Left lung (tissue), 4 donors: ENCODE measurements at regions not wholly inside any gene's neighbourhood (a gene's known extent, or its start where the extent isn't known, plus 50 kb on each side); places are given as distances from the start of the nearest gene placed in this dataset.
"Not testable (repeated sequence)": the region's sequence is repeated elsewhere in the genome, so short reads cannot be mapped to it uniquely, and the experiment has no call there.

Source experiments
- ATAC-seq: fragments of 200-7000 bp; cut with Tn5 transposase; one replicate; pipeline ENCODE4 v1.9.1; 2020; ENCODE audit warnings: moderate library complexity
- DNase-seq, 4 donors: peaks; one replicate each; pipeline ENCODE4 v3.0.0-alpha.2; 2013 to 2020
- H3K27ac ChIP-seq, 2 donors: fragments of 200-600 bp; sonication (generic) in 1 of 2; one replicate each; pipeline versions ENCODE4 v1.5.0 to v1.8.0; 2020 to 2021
- H3K27me3 ChIP-seq, 2 donors: fragments of 200-600 bp; sonication (generic) in 1 of 2; one replicate each; pipeline versions ENCODE4 v1.5.0 to v1.8.0; 2020 to 2021
- H3K36me3 ChIP-seq, 2 donors: fragments of 200-600 bp; sonication (generic) in 1 of 2; one replicate each; pipeline versions ENCODE4 v1.5.0 to v1.8.0; 2020 to 2021
- H3K4me1 ChIP-seq, 2 donors: fragments of 200-600 bp; one replicate each; pipeline ENCODE4 v1.8.0; 2021
- H3K4me3 ChIP-seq, 2 donors: fragments of 200-600 bp; sonication (generic) in 1 of 2; one replicate each; pipeline versions ENCODE4 v1.5.0 to v1.8.0; 2020 to 2021; ENCODE audit warnings: mild to moderate bottlenecking in 1 of 2
- H3K9me3 ChIP-seq, 2 donors: fragments of 200-600 bp; sonication (generic) in 1 of 2; one replicate each; pipeline versions ENCODE4 v1.5.0 to v1.8.0; 2020 to 2021
- intact Hi-C, 2 donors: fragments of 100-400 bp; cut with DNase I; formaldehyde crosslinking; loops; one replicate each; pipeline versions ENCODE4 v1.11.2 to v1.14.2; 2022
- TF ChIP-seq, protein P1 (sequence below), 2 donors: fragments of 200-600 bp; sonication (generic) in 1 of 2; IDR thresholded peaks; one replicate each; pipeline versions ENCODE4 v1.5.0 to v1.8.0; 2021; ENCODE audit warnings: antibody characterized with exemption in 2 of 2
- donor health status: DM: no; HTN: yes; CAD: no.
- donor health status: DM: no; HTN: no; CAD: no.

GRCh38 chrX:142446349-142446748, 241.3 kb upstream of the MAGEC2 start:
- no peaks in the 10 kb centered on the region for H3K36me3 ChIP-seq
- no peak for ATAC-seq
- no peak overlapping the region for H3K27ac ChIP-seq
- H3K4me1 ChIP-seq: no peaks in the 10 kb centered on the region
- H3K4me3 ChIP-seq: no peak overlapping the region
- intact Hi-C loops: no loop called here
- H3K27me3 ChIP-seq: no peaks in the 10 kb centered on the region
- TF ChIP-seq, protein P1, sequence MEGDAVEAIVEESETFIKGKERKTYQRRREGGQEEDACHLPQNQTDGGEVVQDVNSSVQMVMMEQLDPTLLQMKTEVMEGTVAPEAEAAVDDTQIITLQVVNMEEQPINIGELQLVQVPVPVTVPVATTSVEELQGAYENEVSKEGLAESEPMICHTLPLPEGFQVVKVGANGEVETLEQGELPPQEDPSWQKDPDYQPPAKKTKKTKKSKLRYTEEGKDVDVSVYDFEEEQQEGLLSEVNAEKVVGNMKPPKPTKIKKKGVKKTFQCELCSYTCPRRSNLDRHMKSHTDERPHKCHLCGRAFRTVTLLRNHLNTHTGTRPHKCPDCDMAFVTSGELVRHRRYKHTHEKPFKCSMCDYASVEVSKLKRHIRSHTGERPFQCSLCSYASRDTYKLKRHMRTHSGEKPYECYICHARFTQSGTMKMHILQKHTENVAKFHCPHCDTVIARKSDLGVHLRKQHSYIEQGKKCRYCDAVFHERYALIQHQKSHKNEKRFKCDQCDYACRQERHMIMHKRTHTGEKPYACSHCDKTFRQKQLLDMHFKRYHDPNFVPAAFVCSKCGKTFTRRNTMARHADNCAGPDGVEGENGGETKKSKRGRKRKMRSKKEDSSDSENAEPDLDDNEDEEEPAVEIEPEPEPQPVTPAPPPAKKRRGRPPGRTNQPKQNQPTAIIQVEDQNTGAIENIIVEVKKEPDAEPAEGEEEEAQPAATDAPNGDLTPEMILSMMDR (IDR thresholded peaks at IDR 0.05): no peak
- no peaks in the 10 kb centered on the region for H3K9me3 ChIP-seq
- no peak for DNase-seq

DNA sequence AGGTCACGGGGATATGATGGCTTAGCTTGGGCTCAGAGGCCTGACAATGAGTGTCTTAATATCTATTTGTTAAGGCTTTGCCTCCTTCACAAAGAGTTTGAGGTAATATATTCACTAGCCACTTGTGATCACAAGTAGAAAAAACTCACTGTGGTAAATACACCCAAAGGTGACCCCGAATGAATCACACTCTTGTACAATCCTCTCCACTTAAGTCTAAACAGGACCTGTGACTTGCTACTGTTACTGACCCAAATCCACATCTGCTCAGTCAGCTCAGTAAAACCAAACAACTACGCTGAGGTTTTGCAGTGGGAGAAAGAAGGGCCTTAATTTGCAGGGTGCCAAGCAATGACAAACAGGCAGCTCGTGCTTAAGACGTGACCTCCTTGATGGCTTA, 223.8 kb upstream of the MAGEC2 start:
- H3K4me3 ChIP-seq: no peak overlapping the region
- TF ChIP-seq, protein P1 (IDR thresholded peaks at IDR 0.05): no peak
- ATAC-seq (peak; percentile 88), DNase-seq (no peak)
- no peak overlapping the region for H3K27ac ChIP-seq
- no peaks in the 10 kb centered on the region for H3K36me3 ChIP-seq
- no peaks in the 10 kb centered on the region for H3K9me3 ChIP-seq
- H3K27me3 ChIP-seq: no peaks in the 10 kb centered on the region
- H3K4me1 ChIP-seq: no peaks in the 10 kb centered on the region
- intact Hi-C loops: no loop called here

- DNase-seq, H3K36me3 ChIP-seq, intact Hi-C loops, H3K27ac ChIP-seq, H3K9me3 ChIP-seq, H3K4me3 ChIP-seq, ATAC-seq, H3K27me3 ChIP-seq, H3K4me1 ChIP-seq: not testable (repeated sequence)
Observed at GRCh38 chrX:142390998-142391397, 185.9 kb upstream of the MAGEC2 start.

DNA sequence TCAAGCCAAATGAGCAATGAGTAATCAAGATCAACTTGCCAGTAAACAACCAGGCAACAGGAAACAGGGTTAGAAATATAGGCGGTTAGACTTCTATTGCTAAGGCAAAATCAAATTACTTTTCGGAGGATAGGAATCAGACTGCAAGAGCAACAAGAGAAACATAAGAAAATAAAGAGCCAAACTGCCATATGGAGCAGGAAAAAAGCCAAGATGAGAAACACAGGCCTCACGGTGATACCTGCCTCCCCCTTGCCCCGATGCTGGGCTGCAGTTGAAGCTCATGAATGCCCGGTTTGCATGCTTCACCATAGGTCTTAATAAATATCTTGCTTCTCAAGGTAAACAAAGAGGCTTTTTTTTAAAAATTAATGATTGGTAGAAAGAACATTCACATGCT, 158.4 kb upstream of the MAGEC2 start:
- TF ChIP-seq, protein P1 (IDR thresholded peaks at IDR 0.05): no peak
- DNase-seq: no peak
- H3K36me3 ChIP-seq: no peaks in the 10 kb centered on the region
- no peak for ATAC-seq
- intact Hi-C loops: no loop called here
- no peak overlapping the region for H3K4me3 ChIP-seq
- no peaks in the 10 kb centered on the region for H3K9me3 ChIP-seq
- H3K27ac ChIP-seq: no peak overlapping the region
- no peaks in the 10 kb centered on the region for H3K4me1 ChIP-seq
- H3K27me3 ChIP-seq: no peaks in the 10 kb centered on the region

GRCh38 chrX:142359331-142359730, 154.2 kb upstream of the MAGEC2 start:
- intact Hi-C loops: no loop called here
- ATAC-seq (no peak), DNase-seq (peak in 2 of 4 donors; percentile 6 to 25)
- H3K27me3 ChIP-seq: no peaks in the 10 kb centered on the region
- H3K4me3 ChIP-seq: no peak overlapping the region
- TF ChIP-seq, protein P1 (IDR thresholded peaks at IDR 0.05): no peak
- H3K36me3 ChIP-seq: no peaks in the 10 kb centered on the region
- H3K4me1 ChIP-seq: no peaks in the 10 kb centered on the region
- no peaks in the 10 kb centered on the region for H3K9me3 ChIP-seq
- H3K27ac ChIP-seq: no peak overlapping the region

DNA sequence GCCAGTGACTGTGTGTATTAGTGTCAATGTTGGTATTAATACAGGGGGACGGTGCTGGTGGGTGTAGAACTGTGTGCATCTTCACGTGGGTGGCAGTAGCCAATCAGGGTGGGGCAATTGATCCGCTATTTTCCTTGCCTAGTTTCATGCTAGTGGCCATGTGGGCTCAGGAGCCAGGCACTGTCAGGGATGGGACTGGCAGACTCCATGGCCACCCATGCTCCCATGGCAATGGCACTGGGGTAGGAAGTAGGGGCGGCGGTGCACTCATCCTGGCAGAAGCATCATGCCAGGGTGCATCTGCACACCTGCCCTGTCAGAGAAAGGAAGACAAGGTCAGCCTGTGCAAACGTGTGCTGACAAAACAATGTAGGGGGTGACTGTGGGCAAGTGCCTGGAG, 122.1 kb upstream of the MAGEC2 start:
- DNase-seq: no peak
- Histone ChIP-seq H3K9me3 (no peaks in the 10 kb centered on the region), H3K36me3 (no peaks in the 10 kb centered on the region), H3K27me3 (no peaks in the 10 kb centered on the region), H3K27ac (no peak overlapping the region), H3K4me3 (no peak overlapping the region), H3K4me1 (no peaks in the 10 kb centered on the region)
- TF ChIP-seq, protein P1 (IDR thresholded peaks at IDR 0.05): no peak
- no peak for ATAC-seq
- intact Hi-C loops: no loop called here
